B cell (primary cell): ENCODE measurements at regions not wholly inside any gene's neighbourhood (a gene's known extent, or its start where the extent isn't known, plus 50 kb on each side); places are given as distances from the start of the nearest gene placed in this dataset.
"Not testable (repeated sequence)": the region's sequence is repeated elsewhere in the genome, so short reads cannot be mapped to it uniquely, and the experiment has no call there.

Experiments used
- ATAC-seq: fragments of 200-7000 bp; cut with Tn5 transposase; one replicate; pipeline ENCODE4 v1.10.0; 2021; ENCODE audit warnings: low read depth, mild to moderate bottlenecking, moderate number of reproducible peaks, moderate library complexity
- CTCF ChIA-PET: fragments of 350-600 bp; sonication (Branson Sonifier 250); formaldehyde crosslinking; loops from one replicate; lab custom pipeline; 2021; ENCODE audit warnings: antibody characterized with exemption, inconsistent platforms; lab: Charles Lee
- POLR2A ChIA-PET: fragments of 350-600 bp; sonication (Branson Sonifier 250); formaldehyde crosslinking; loops from one replicate; lab custom pipeline; 2021; ENCODE audit warnings: antibody characterized with exemption; lab: Charles Lee
- DNase-seq: peaks from one replicate; pipeline ENCODE4 v3.0.0; 2013
- H2AFZ ChIP-seq: 2 replicates; pipeline ENCODE4 v1.6.1; 2012; ENCODE audit warnings: mild to moderate bottlenecking, low read depth, low read length; ENCODE audit not compliant: insufficient read depth, poor library complexity, severe bottlenecking
- H3K27ac ChIP-seq, 2 donors: 1 replicate in 1 of 2; 2 replicates in 1 of 2; pipeline ENCODE4 v1.5.1; 2012 to 2013; ENCODE audit warnings: low read length in 2 of 2, mild to moderate bottlenecking in 2 of 2, moderate library complexity in 1 of 2
- H3K27me3 ChIP-seq, 4 experiments: fragments of 200-600 bp in 1 of 4; sonication (generic) in 1 of 4; replicated peaks in 1 of 4; 1 replicate in 2 of 4; 2 replicates in 2 of 4; pipeline versions ENCODE4 v1.6.1 to v1.7.0; 2013 to 2016; ENCODE audit warnings: low read length in 3 of 4, mild to moderate bottlenecking in 2 of 4, mixed read lengths in 1 of 4, moderate library complexity in 1 of 4; ENCODE audit not compliant: insufficient read depth in 4 of 4, control insufficient read depth in 3 of 4; ENCODE audit errors: control extremely low read depth in 1 of 4
- H3K36me3 ChIP-seq, 2 experiments: replicated peaks in 1 of 2; 1 replicate in 1 of 2; 2 replicates in 1 of 2; pipeline versions ENCODE4 v1.6.1 to v1.7.1; 2013; ENCODE audit warnings: low read length in 1 of 2; ENCODE audit not compliant: insufficient read depth in 2 of 2, control insufficient read depth in 1 of 2; ENCODE audit errors: control extremely low read depth in 1 of 2, extremely low read depth in 1 of 2
- H3K4me1 ChIP-seq, 2 donors: fragments of 200-600 bp in 1 of 2; sonication (generic) in 1 of 2; 1 replicate in 1 of 2; 2 replicates in 1 of 2; pipeline versions ENCODE4 v1.5.1 to v1.6.1; 2013 to 2017; ENCODE audit warnings: low read length in 2 of 2; ENCODE audit not compliant: control insufficient read depth in 2 of 2, insufficient read depth in 2 of 2
- H3K4me2 ChIP-seq: replicated peaks from 2 replicates; pipeline ENCODE3; 2012; ENCODE audit warnings: mild to moderate bottlenecking, low read depth, low read length; ENCODE audit not compliant: poor library complexity, severe bottlenecking
- H3K4me3 ChIP-seq, 5 experiments: fragments of 200-600 bp in 1 of 5; sonication (generic) in 1 of 5; 1 replicate in 3 of 5; 2 replicates in 2 of 5; pipeline versions ENCODE4 v1.5.1 to v1.7.0; 2011 to 2016; ENCODE audit warnings: low read length in 4 of 5, mild to moderate bottlenecking in 4 of 5, low read depth in 2 of 5, control low read depth in 1 of 5, moderate library complexity in 1 of 5; ENCODE audit not compliant: insufficient read depth in 1 of 5; ENCODE audit errors: control extremely low read depth in 1 of 5, extremely low read depth in 1 of 5
- H3K79me2 ChIP-seq: fragments of 200-600 bp; sonication (generic); one replicate; pipeline ENCODE4 v1.6.0; 2016; ENCODE audit warnings: low read length; ENCODE audit not compliant: control insufficient read depth, insufficient read depth
- H3K9ac ChIP-seq: fragments of 200-600 bp; sonication (generic); 2 replicates; pipeline ENCODE4 v1.6.1; 2017; ENCODE audit warnings: mild to moderate bottlenecking, low read length, moderate library complexity
- H3K9me3 ChIP-seq, 3 donors: one replicate each; pipeline versions ENCODE4 v1.6.1 to v1.7.1; 2013; ENCODE audit warnings: low read length in 2 of 3; ENCODE audit not compliant: control insufficient read depth in 2 of 3, insufficient read depth in 1 of 3; ENCODE audit errors: control extremely low read depth in 1 of 3
- H4K20me1 ChIP-seq: 2 replicates; pipeline ENCODE4 v1.6.0; 2012; ENCODE audit warnings: mild to moderate bottlenecking, low read length; ENCODE audit not compliant: insufficient read depth, control insufficient read depth, poor library complexity, severe bottlenecking
- H3K27ac Mint-ChIP-seq: one replicate; pipeline ENCODE4 v1.8.0; 2021; ENCODE audit warnings: mixed read lengths
- H3K27me3 Mint-ChIP-seq: one replicate; pipeline ENCODE4 v1.8.0; 2021; ENCODE audit warnings: mixed read lengths
- H3K4me1 Mint-ChIP-seq: one replicate; pipeline ENCODE4 v1.8.0; 2021; ENCODE audit warnings: mixed read lengths
- H3K4me3 Mint-ChIP-seq: one replicate; pipeline ENCODE4 v1.8.0; 2021; ENCODE audit warnings: mixed read lengths
- H3K9me3 Mint-ChIP-seq: one replicate; pipeline ENCODE4 v1.8.0; 2022; ENCODE audit warnings: mixed read lengths; ENCODE audit not compliant: insufficient read depth
- EZH2 ChIP-seq: IDR thresholded peaks from 2 replicates; pipeline ENCODE4 v1.6.1; 2012; ENCODE audit warnings: borderline replicate concordance, low read depth, mild to moderate bottlenecking, moderate library complexity, low read length; ENCODE audit not compliant: insufficient read depth, poor library complexity, severe bottlenecking
- WGBS: methylation state at CpG from one replicate; pipeline ENCODE4 v1.1.5; 2013; ENCODE audit warnings: missing lambda C conversion rate; ENCODE audit not compliant: insufficient coverage; 5-methylcytosine and 5-hydroxymethylcytosine counted together
- intact Hi-C: fragments of 100-400 bp; cut with micrococcal nuclease; formaldehyde crosslinking; loops from one replicate; pipeline ENCODE4 v1.10.0; 2022
- TF ChIP-seq, protein P1 (sequence below): fragments of 200-600 bp; IDR thresholded peaks from one replicate; pipeline ENCODE4 v1.8.0; 2022; ENCODE audit warnings: antibody characterized with exemption, mild to moderate bottlenecking

DNA sequence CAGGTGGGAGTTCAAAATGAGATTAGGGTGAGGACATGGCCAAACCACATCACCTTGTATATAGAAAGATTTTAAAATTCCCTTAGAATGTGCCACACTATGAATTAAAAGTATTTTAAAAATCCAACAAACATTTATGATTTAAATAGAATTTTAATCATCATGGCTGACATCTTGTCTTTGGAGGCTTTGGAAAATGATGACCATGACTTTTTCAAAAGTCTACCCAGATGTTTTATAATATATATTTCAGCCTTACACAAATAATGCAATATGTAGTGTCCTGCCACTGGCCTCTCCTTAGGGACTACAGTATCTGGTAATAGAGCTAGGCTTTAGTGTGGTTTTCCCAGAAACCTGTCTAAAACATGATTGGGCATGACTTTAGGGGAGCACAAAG lies 1353.4 kb upstream of the GOT2 start:
- no peaks in the 10 kb centered on the region for H4K20me1 ChIP-seq
- POLR2A ChIA-PET: no interaction called here
- no peak overlapping the region for H3K27ac Mint-ChIP-seq
- no peak overlapping the region for H3K4me2 ChIP-seq
- TF ChIP-seq, protein P1, sequence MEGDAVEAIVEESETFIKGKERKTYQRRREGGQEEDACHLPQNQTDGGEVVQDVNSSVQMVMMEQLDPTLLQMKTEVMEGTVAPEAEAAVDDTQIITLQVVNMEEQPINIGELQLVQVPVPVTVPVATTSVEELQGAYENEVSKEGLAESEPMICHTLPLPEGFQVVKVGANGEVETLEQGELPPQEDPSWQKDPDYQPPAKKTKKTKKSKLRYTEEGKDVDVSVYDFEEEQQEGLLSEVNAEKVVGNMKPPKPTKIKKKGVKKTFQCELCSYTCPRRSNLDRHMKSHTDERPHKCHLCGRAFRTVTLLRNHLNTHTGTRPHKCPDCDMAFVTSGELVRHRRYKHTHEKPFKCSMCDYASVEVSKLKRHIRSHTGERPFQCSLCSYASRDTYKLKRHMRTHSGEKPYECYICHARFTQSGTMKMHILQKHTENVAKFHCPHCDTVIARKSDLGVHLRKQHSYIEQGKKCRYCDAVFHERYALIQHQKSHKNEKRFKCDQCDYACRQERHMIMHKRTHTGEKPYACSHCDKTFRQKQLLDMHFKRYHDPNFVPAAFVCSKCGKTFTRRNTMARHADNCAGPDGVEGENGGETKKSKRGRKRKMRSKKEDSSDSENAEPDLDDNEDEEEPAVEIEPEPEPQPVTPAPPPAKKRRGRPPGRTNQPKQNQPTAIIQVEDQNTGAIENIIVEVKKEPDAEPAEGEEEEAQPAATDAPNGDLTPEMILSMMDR: no peak
- no peak for TF ChIP-seq EZH2
- intact Hi-C loops: no loop called here
- no peaks in the 10 kb centered on the region for H3K9me3 Mint-ChIP-seq
- H3K27ac ChIP-seq: no peak overlapping the region
- H3K79me2 ChIP-seq: no peaks in the 10 kb centered on the region
- ATAC-seq: no peak
- no peaks in the 10 kb centered on the region for H3K27me3 Mint-ChIP-seq
- H3K4me1 ChIP-seq: no peaks in the 10 kb centered on the region
- no peak overlapping the region for H2AFZ ChIP-seq
- no peaks in the 10 kb centered on the region for H3K27me3 ChIP-seq
- no peaks in the 10 kb centered on the region for H3K36me3 ChIP-seq
- no peak overlapping the region for H3K4me3 Mint-ChIP-seq
- no peak overlapping the region for H3K4me3 ChIP-seq
- DNase-seq: no peak
- CTCF ChIA-PET: no interaction called here
- H3K9me3 ChIP-seq: peaks cover 0 to 8% (median 2%) of the 10 kb centered on the region in 3 donors
- no peak overlapping the region for H3K9ac ChIP-seq
- no peaks in the 10 kb centered on the region for H3K4me1 Mint-ChIP-seq

DNA sequence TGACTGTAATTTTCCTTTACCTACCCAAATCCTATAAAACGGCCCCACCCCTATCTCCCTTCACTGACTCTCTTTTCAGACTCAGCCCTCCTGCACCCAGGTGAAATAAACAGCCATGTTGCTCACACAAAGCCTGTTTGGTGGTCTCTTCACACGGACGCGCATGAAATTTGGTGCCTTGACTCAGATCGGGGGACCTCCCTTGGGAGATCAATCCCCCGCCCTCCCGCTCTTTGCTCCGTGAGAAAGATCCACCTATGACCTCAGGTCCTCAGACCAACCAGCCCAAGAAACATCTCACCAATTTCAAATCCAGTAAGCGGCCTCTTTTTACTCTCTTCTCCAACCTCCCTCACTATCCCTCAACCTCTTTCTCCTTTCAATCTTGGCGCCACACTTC lies 1344.7 kb upstream of the GOT2 start:
- ATAC-seq, H2AFZ ChIP-seq, H3K9ac ChIP-seq, H3K27me3 ChIP-seq, H3K27ac ChIP-seq, CTCF ChIA-PET, H3K27ac Mint-ChIP-seq, H3K4me1 Mint-ChIP-seq, H3K4me2 ChIP-seq, H4K20me1 ChIP-seq, H3K9me3 Mint-ChIP-seq, POLR2A ChIA-PET, H3K4me1 ChIP-seq, DNase-seq, H3K36me3 ChIP-seq, H3K79me2 ChIP-seq, H3K4me3 ChIP-seq, H3K9me3 ChIP-seq, H3K4me3 Mint-ChIP-seq, H3K27me3 Mint-ChIP-seq, intact Hi-C loops: not testable (repeated sequence)
- WGBS: 100% methylated on average over 4 of the region's 10 CpGs
